Glomerular endothelial cell (primary cell): ENCODE measurements at regions not wholly inside any gene's neighbourhood (a gene's known extent, or its start where the extent isn't known, plus 50 kb on each side); places are given as distances from the start of the nearest gene placed in this dataset.

Experiments used
- DNase-seq: peaks from one replicate; pipeline ENCODE4 v3.0.0-alpha.2; 2011; ENCODE audit warnings: low read depth, low spot score; ENCODE audit errors: extremely low read depth

- DNase-seq = no peak
Observed at GRCh38 chr13:61765940-61766666, 350.5 kb upstream of the PCDH20 start.

DNA sequence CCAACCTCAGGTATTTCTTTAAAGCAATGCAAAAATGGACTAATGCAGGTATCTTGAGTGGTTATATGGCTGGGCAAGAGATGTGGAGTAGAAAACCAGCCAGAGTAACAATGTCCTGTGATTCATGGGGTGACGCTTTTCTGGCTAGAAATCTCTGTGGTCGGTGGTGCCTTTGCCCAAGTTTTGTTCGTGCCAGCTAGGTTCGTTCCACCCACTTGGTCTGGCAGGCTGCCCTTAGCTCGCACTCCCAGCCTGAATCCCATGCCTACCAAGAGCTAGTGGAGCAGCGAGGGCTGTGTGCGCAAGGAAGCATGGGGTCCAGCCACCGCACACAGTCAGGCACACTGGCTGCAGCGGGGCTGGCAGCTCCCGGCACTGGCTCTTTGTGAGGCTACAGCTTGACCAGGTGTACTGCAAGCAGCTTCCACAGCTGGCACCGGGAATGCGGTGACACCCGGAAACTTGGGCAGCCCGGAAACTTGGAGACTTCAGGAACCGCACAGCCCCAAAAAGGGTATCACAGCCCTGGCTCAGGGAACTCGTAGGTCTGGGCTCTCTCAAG lies 349.6 kb upstream of the PCDH20 start:
- DNase-seq = no peak

DNA sequence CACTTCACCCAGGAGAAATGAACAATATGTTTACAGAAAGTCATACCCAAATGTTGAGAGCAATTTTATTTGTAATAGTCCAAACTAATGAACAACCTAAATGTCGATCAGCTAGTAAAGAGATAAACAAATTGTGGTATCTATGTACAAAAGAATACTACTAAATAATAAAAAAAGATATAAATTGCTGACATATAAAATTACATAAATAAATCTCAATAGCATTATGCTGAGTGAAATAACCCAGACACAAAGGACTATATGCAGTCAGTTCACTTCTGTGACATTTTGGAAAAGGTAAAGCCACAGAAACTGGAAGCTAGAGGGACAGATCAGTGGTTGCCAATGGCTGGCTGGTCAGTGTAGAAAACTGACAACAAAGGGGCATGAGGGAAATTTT lies 346.0 kb upstream of the PCDH20 start:
- DNase-seq = no peak

DNA sequence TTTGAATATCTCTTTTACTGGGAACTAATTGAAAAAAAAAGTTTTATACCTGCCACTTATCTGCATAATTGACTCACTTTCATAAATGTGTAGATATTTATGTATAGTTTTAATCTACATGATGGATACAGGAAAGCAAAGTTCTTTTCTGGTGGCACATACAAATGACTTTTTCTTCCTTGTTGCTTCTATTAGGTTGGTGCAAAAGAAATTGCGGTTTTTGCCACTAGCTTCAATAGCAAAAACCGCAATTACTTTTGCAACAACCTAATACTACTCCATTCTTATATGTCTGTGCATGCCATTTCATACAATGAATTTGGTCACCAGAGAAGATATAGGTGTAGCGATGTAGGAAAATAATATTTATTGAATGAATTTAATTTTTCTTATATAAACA lies 344.5 kb upstream of the PCDH20 start:
- no peak for DNase-seq

DNA sequence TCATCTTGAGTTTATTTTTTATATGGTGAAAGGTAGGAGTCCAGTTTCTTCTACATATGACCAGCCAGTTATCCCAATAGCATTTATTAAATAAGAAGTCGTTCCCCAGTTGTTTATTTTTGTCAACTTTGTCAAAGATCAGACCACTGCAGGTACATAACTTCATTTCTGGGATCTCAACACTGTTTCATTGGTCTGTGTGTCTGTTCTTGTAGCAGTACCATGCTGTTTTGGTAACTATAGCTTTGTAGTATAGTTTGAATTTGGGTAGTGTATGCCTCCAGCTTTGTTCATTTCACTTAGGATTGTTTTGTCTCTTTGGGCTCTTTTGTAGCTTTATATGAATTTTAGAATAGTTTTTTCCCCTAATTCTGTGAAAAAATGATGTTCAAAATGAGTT lies 340.4 kb upstream of the PCDH20 start:
- DNase-seq = no peak

GRCh38 chr13:61751039-61751438 lies 335.4 kb upstream of the PCDH20 start:
- no peak for DNase-seq

DNA sequence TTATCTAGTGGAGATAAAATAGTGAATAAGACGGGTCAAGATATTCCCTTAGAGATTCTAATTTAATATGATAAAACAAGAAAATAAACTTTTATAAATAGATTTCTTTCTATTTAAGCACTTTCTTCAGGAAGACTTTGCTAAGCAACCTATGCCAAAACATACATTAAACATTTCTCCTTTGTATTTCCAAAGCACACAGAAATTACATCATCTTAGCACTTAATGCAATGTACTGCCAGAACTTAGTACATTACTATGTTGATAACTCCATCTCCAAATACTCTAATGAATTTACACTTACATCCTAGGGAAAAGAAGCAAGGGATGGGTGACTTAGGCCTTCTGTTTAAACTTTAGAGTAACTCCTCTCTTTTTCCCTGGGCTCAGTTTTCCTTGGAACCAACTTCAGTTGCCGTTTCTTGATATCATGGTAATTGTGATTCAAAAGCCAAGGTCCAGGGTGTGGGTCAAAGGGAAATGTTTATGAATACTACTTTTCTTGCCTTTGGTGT lies 322.6 kb upstream of the PCDH20 start:
- DNase-seq = no peak

DNA sequence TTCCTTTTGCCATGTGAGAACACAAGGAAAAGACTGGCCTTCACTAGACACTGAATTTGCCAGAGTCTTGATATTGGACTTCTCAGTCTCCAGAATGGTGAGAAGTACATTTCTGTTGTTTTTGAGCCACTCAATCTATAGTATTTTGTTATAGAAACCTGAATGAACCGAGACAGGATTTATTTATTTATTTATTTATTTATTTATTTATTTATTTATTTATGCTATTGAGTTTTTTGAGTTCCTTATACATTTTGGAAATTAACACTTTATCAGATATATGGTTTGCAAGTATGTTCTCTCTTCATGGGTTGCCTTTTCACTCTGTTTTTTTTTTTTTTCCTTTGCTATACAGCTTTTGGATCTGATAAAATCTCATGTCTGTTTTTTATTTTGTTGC lies 319.0 kb upstream of the PCDH20 start:
- no peak for DNase-seq

- DNase-seq = no peak
Observed at GRCh38 chr13:61728471-61728870, 312.8 kb upstream of the PCDH20 start.

DNA sequence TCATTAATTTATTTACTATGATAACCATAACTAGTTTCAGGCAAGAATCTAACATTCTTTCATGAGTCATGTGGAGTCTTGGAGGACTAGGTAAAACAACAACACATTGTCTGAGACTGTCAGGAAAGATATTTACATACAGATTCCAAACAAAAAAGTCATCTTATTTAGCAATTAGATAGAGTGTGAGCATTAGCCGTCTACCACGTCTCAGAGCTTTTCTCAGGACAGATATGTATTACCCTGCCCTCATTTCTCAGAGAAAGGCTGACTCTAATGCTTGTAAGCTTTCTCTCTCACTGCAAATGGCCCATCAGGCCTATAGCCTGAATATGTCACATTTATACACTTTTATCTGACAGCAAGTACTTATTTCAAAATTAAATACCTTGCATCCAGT lies 312.1 kb upstream of the PCDH20 start:
- DNase-seq = no peak

DNA sequence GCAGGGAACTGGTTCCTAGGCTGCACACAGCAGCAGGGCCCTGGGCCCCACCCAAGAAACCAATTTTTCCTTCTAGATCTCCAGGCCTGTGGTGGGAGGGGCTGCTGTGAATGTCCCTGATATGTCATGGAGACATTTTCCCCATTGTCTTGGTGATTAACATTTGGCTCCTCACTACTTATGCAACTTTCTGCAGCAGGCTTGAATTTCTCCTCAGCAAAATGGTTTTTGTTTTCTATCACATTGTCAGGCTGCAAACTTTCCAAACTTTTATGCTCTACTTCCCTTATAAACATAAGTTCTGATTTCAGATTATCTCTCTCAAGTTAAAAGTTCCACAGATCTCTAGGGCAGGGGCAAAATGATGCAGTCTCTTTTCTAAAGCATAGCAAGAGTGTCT lies 310.2 kb upstream of the PCDH20 start:
- DNase-seq = no peak

GRCh38 chr13:61722119-61722518 lies 306.5 kb upstream of the PCDH20 start:
- DNase-seq = no peak

GRCh38 chr13:61712621-61713020 lies 297.0 kb upstream of the PCDH20 start:
- DNase-seq = no peak

- no peak for DNase-seq
Observed at GRCh38 chr13:61709258-61709657, 293.6 kb upstream of the PCDH20 start.

DNA sequence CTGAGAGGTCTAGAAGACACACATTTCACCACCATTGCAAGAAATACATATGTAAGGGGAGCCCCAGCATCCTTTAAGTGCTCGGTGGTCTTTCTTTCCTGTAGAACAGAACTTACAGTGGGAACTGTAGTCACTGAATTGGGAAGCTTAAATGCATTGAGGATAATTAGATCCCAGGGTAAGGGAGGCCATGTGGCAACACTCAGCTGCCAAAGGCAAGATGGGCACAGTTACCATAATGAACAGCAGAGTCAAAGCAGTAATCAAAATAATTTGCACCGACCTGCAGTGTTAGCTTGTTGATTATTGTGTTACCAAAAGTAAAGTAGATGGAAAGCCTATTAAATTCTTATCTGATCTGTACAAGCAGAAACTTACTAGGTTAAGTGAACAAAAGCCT lies 291.2 kb upstream of the PCDH20 start:
- no peak for DNase-seq

- no peak for DNase-seq
Observed at GRCh38 chr13:61700620-61701019, 285.0 kb upstream of the PCDH20 start.

GRCh38 chr13:61700181-61700580 lies 284.5 kb upstream of the PCDH20 start:
- DNase-seq = no peak

DNA sequence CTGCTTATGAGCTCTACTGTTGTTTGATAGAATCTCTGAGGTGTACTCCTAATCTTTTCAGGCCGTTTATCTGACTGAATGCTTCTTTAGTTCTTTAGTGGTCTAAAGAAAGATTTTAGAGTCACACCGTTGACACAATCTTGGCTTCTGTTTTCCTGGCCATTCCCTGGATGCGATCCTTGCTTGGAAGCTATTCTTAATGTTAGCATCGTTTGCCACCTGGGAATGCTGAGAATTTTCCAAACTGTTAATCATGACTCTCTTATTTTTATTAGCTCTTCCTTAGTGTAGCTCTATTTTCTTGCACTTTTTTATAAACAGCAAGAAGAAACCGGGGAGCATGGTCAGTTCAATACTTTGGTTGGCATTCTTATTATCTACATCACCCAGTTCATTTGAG lies 281.0 kb upstream of the PCDH20 start:
- no peak for DNase-seq

DNA sequence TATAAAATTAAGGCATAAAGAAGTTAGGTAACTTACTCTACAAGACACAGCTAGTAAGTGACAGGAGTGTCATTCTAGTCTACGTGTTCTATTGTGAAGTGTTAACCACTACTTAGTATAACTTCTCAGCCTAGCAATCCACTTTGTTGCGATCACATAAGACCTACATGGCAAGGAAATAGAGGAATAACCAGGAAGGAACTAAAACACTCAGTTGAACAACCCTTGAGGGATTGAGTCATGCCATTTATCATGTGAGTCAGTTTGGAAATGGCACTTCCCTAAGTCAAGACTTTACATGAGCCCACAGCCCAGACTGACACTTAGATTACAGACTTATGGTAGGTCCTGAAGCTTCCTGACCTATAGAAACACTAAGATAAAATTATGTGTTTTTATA lies 279.5 kb upstream of the PCDH20 start:
- DNase-seq = no peak

DNA sequence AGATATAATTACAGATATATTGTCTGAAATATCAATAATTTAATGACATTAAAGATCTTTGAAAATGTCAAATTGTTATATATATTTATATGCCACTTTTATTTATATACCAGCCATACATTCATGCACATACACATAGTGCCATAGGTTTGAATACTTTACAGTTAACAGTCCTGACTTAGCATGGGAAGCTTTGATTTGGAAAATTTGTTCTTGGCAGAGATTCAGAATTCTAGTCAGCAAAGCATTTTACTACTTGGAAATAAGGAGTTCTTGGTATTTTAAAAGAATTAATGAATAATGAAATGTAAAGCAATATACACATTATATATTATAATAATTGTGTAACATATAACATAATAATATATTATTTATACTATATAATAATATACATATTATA lies 277.0 kb upstream of the PCDH20 start:
- no peak for DNase-seq

DNA sequence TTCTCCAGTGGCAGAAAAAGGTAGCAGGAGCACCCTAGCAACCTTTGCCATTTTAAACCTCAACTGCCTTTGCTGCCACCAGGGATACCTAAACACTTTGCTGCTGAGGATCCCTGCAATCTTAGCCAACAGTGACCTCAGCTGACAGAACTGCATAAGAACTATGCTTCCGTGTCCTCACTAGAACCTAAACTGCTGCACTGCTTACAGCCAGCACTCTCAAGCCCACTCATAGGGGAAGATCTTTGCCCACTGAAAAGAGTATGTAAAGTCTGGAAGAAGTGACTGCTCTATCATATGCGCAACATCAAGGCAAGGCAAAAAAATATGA lies 270.0 kb upstream of the PCDH20 start:
- no peak for DNase-seq

- no peak for DNase-seq
Observed at GRCh38 chr13:61684976-61685681, 269.5 kb upstream of the PCDH20 start.
